LNCAP (cell line): ENCODE measurements at regions not wholly inside any gene's neighbourhood (a gene's known extent, or its start where the extent isn't known, plus 50 kb on each side); places are given as distances from the start of the nearest gene placed in this dataset.

Source experiments
- CTCF ChIP-seq: fragments of 450-650 bp; IDR thresholded peaks from 2 replicates; pipeline ENCODE4 v1.5.1; 2017; ENCODE audit warnings: mild to moderate bottlenecking

- no peak for TF ChIP-seq CTCF
These were observed 1191.4 kb upstream of the SLC39A10 start for GRCh38 chr2:194465641-194466040.

GRCh38 chr2:194464964-194465638 lies 1191.9 kb upstream of the SLC39A10 start:
- no peak for TF ChIP-seq CTCF

GRCh38 chr2:194455358-194455757 lies 1201.7 kb upstream of the SLC39A10 start:
- TF ChIP-seq CTCF: no peak

GRCh38 chr2:194452504-194452903 lies 1204.5 kb upstream of the SLC39A10 start:
- TF ChIP-seq CTCF: no peak

- no peak for TF ChIP-seq CTCF
These were observed 1211.8 kb upstream of the SLC39A10 start for GRCh38 chr2:194445226-194445625.

- no peak for TF ChIP-seq CTCF
These were observed 1213.1 kb upstream of the SLC39A10 start for GRCh38 chr2:194443926-194444325.

- no peak for TF ChIP-seq CTCF
These were observed 1232.3 kb upstream of the SLC39A10 start for GRCh38 chr2:194424683-194425209.

- TF ChIP-seq CTCF: no peak
These were observed 1245.8 kb upstream of the SLC39A10 start for GRCh38 chr2:194411221-194411620.
